NT2/D1 (cell line): ENCODE measurements at regions not wholly inside any gene's neighbourhood (a gene's known extent, or its start where the extent isn't known, plus 50 kb on each side); places are given as distances from the start of the nearest gene placed in this dataset.
"Not testable (repeated sequence)": the region's sequence is repeated elsewhere in the genome, so short reads cannot be mapped to it uniquely, and the experiment has no call there.

ENCODE experiments used
- DNase-seq: peaks from one replicate; pipeline ENCODE4 v3.0.0-alpha.2; 2011; ENCODE audit warnings: low read depth, low spot score
- H3K27me3 ChIP-seq: 2 replicates; pipeline ENCODE4 v1.6.0; 2011; ENCODE audit warnings: mild to moderate bottlenecking; ENCODE audit not compliant: insufficient read length, insufficient read depth
- H3K36me3 ChIP-seq: 2 replicates; pipeline ENCODE4 v1.6.1; 2011; ENCODE audit warnings: mild to moderate bottlenecking, low read length, mixed read lengths; ENCODE audit not compliant: insufficient read depth, insufficient read length
- H3K4me1 ChIP-seq: 2 replicates; pipeline ENCODE4 v1.5.1; 2011; ENCODE audit not compliant: insufficient read depth, insufficient read length
- H3K4me3 ChIP-seq: 2 replicates; pipeline ENCODE4 v1.5.1; 2011; ENCODE audit warnings: low read depth; ENCODE audit not compliant: insufficient read length
- H3K9ac ChIP-seq: 2 replicates; pipeline ENCODE4 v1.6.0; 2011; ENCODE audit warnings: low read depth; ENCODE audit not compliant: insufficient read length
- H3K9me3 ChIP-seq: 2 replicates; pipeline ENCODE4 v1.5.1; 2011; ENCODE audit warnings: mild to moderate bottlenecking, low read length; ENCODE audit not compliant: insufficient read depth
- SUZ12 ChIP-seq: IDR thresholded peaks from 2 replicates; pipeline ENCODE4 v1.6.1; 2011; ENCODE audit not compliant: insufficient read length, insufficient read depth; ENCODE audit errors: extremely low read depth
- YY1 ChIP-seq: IDR thresholded peaks from 2 replicates; pipeline ENCODE4 v1.6.1; 2011; ENCODE audit not compliant: insufficient read length, insufficient read depth
- ZNF274 ChIP-seq: IDR thresholded peaks from 2 replicates; pipeline ENCODE4 v1.6.1; 2011; ENCODE audit warnings: mild to moderate bottlenecking, low read depth, low read length

DNA sequence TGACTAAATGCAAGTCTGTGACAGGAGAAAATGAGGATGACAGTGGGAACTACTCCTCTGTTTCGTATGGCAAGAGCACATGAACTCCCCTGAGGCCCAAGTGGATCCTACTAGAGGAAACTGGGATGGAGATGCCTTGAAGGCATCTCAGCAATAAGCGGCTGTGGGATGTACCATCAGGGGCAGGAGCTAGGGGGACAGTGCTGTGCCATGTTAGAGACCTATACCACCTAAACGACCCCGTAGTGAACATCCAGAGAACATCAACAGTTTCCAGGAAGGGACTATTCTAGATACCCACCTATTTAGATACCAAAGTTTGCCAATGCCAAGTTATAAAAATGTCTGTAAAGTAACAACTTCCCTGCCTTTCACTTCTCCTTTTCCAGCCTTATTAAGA lies 860.8 kb upstream of the ACVR2A start:
- no peak for DNase-seq

DNA sequence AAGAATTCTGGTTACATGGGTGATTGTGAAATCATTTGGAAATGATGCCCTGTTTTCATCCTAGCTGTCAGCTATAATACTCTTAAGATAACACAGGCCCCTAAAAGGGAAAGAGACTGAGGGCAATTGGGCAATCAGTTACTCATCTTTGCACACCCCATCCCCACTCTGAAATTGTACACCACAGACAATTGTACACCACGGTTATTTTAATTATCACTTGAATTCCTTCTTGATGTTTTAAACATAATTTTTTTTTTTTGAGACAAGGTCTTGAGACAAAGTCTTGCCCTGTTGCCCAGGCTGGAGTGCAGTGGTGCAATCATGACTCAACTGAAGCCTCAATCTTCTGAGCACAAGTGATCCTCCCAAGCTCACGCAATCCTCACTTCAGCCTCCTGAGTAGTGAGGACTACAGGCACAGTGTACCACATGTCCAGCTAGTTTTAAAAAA lies 862.4 kb upstream of the ACVR2A start:
- Histone ChIP-seq H3K36me3 (no peaks in the 10 kb centered on the region), H3K4me3 (no peak overlapping the region), H3K9ac (no peak overlapping the region), H3K27me3 (no peaks in the 10 kb centered on the region), H3K9me3 (peaks cover 5% of the 10 kb centered on the region; the same call in 1 of the 2 replicates), H3K4me1 (no peaks in the 10 kb centered on the region)
- no peak for TF ChIP-seq SUZ12
- no peak for TF ChIP-seq ZNF274
- no peak for TF ChIP-seq YY1
- DNase-seq, result no peak

More for the DNA sequence above, 860.8 kb upstream of the ACVR2A start:
- TF ChIP-seq ZNF274 (no peak), SUZ12 (no peak), YY1 (no peak)
- Histone ChIP-seq H3K4me1 (no peaks in the 10 kb centered on the region), H3K36me3 (no peaks in the 10 kb centered on the region), H3K9me3 (peaks cover 5% of the 10 kb centered on the region; the same call in 1 of the 2 replicates), H3K9ac (no peak overlapping the region), H3K4me3 (no peak overlapping the region), H3K27me3 (no peaks in the 10 kb centered on the region)

DNA sequence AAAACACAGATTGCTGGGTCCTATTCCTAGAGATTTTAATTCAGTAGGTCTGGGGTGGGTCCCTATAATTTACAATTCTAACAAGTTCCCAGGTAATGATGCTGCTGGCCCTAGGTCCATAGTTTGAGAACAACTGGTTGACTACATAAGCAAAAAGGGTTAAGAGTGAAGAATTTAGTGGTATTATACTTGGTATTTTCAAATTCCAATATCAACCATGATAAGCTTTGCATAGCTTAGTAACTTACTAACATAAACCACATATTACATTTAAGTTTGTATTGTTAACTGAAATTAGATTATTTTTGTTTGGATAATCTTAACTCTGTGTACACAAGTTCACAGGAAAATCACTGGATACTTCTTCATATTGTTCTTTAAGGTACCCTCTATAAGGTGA lies 862.9 kb upstream of the ACVR2A start:
- Histone ChIP-seq H3K36me3 (no peaks in the 10 kb centered on the region), H3K4me1 (no peaks in the 10 kb centered on the region), H3K9ac (no peak overlapping the region), H3K9me3 (peaks cover 5% of the 10 kb centered on the region; the same call in 1 of the 2 replicates), H3K27me3 (no peaks in the 10 kb centered on the region), H3K4me3 (no peak overlapping the region)
- DNase-seq, result no peak
- TF ChIP-seq YY1 (no peak), ZNF274 (no peak), SUZ12 (no peak)

DNA sequence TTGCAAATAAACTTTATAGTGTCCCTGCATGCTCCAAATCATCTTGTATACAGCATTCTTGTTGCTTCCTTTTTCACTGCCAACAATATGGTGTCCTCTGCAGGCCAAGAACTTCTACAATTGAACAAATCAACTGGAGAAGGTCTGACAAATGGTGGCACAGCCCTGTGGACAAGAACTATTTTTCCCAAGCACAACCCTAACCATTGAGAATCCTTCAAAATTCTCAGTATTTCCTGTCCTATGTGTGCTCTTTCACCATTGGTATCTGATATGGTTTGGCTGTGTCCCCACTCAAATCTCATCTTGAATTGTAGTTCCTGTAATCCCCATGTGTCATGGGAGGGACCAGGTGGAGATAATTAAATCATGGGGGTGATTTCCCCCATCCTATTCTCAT lies 865.1 kb upstream of the ACVR2A start:
- Histone ChIP-seq H3K36me3 (no peaks in the 10 kb centered on the region), H3K4me3 (no peak overlapping the region), H3K9ac (no peak overlapping the region), H3K4me1 (no peaks in the 10 kb centered on the region), H3K9me3 (peaks cover 5% of the 10 kb centered on the region; the same call in 1 of the 2 replicates), H3K27me3 (no peaks in the 10 kb centered on the region)
- DNase-seq, result no peak
- no peak for TF ChIP-seq ZNF274
- TF ChIP-seq YY1, result no peak
- no peak for TF ChIP-seq SUZ12

GRCh38 chr2:146978577-146979555 lies 866.0 kb upstream of the ACVR2A start:
- Histone ChIP-seq H3K4me1 (no peaks in the 10 kb centered on the region), H3K27me3 (no peaks in the 10 kb centered on the region), H3K9me3 (peaks cover 5% of the 10 kb centered on the region; the same call in 1 of the 2 replicates), H3K36me3 (no peaks in the 10 kb centered on the region), H3K9ac (no peak overlapping the region), H3K4me3 (no peak overlapping the region)
- no peak for DNase-seq
- no peak for TF ChIP-seq SUZ12
- no peak for TF ChIP-seq ZNF274
- no peak for TF ChIP-seq YY1

DNA sequence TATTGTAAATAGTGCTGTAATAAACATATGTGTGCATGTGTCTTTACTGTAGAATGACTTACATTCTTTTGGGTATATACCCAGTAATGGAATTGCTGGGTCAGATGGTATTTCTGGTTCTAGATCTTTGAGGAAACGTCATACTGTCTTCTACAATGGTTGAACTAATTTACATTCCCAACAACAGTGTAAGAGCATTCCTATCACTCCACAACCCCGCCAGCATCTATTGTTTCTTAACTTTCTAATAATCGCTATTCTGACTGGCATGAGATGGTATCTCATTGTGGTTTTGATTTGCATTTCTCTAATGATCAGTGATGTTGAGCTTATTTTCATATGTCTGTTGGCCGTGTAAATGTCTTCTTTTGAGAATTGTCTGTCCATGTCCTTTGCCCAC lies 873.8 kb upstream of the ACVR2A start:
- not testable (repeated sequence) for DNase-seq, H3K36me3 ChIP-seq, H3K9ac ChIP-seq, H3K4me3 ChIP-seq, H3K4me1 ChIP-seq, H3K27me3 ChIP-seq
- peaks cover 20% of the 10 kb centered on the region for H3K9me3 ChIP-seq

DNA sequence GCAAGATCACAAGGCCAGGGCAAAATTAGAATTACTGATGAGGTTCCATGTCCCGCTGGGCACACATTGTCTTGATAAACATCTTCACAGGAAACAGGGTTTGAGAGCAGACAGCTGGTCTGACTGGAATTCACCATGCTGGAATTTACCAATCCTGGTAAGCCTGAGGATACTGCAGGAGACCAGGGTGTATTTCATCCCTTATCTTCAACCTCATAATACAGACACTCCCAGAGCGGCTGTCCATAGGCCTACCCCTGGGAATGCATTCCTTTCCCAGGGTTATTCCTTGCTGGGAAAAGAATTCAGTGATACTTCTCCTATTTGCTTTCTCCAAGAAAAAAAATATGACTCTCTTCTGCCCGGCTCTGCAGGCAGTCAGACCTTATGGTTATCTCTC lies 875.1 kb upstream of the ACVR2A start:
- not testable (repeated sequence) for H3K4me1 ChIP-seq, H3K27me3 ChIP-seq, DNase-seq, H3K36me3 ChIP-seq, H3K4me3 ChIP-seq, H3K9ac ChIP-seq
- H3K9me3 ChIP-seq, result peaks cover 20% of the 10 kb centered on the region
